SK-N-SH (cell line): ENCODE measurements at regions not wholly inside any gene's neighbourhood (a gene's known extent, or its start where the extent isn't known, plus 50 kb on each side); places are given as distances from the start of the nearest gene placed in this dataset.

ENCODE experiments used
- CTCF ChIA-PET: fragments of 300-600, 350-600 bp; formaldehyde crosslinking; extraction: SDS; loops from one replicate; lab custom pipeline; 2021; lab: Yijun Ruan, JAX
- POLR2A ChIA-PET: fragments of 350-600 bp; sonication (Branson Sonifier 250); formaldehyde crosslinking; extraction: SDS; loops from one replicate; lab custom pipeline; 2020; ENCODE audit warnings: antibody characterized with exemption, inconsistent platforms; lab: Yijun Ruan, JAX
- DNase-seq: peaks from one replicate; pipeline ENCODE4 v3.0.0; 2012
- H2AFZ ChIP-seq: fragments of 200-600 bp; sonication (generic); 2 replicates; pipeline ENCODE4 v1.8.1; 2016; ENCODE audit warnings: antibody characterized with exemption, mild to moderate bottlenecking, low read depth
- H3F3A ChIP-seq: fragments of 200-600 bp; sonication (generic); replicated peaks from 2 replicates; pipeline ENCODE3; 2016; ENCODE audit warnings: antibody characterized with exemption, mild to moderate bottlenecking; ENCODE audit not compliant: insufficient read depth
- H3K27ac ChIP-seq, 2 experiments: fragments of 200-500 bp in 1 of 2; fragments of 200-600 bp in 1 of 2; sonication (Bioruptor generic) in 1 of 2; sonication (generic), shearing (Covaris generic) in 1 of 2; 2 replicates each; pipeline versions ENCODE4 v1.5.1 to v1.6.1; 2014 to 2016; ENCODE audit warnings: low read depth in 2 of 2, inconsistent platforms in 1 of 2, low read length in 1 of 2, mild to moderate bottlenecking in 1 of 2, mixed read lengths in 1 of 2
- H3K27me3 ChIP-seq: fragments of 200-600 bp; sonication (generic), shearing (Covaris generic); 2 replicates; pipeline ENCODE4 v1.6.1; 2016; ENCODE audit warnings: mixed run types; ENCODE audit not compliant: insufficient read depth
- H3K36me3 ChIP-seq, 2 experiments: fragments of 200-500 bp in 1 of 2; fragments of 200-600 bp in 1 of 2; sonication (Bioruptor generic) in 1 of 2; sonication (generic) in 1 of 2; replicated peaks in 1 of 2; 2 replicates each; pipeline versions ENCODE3 to v1.5.1; 2014 to 2016; ENCODE audit warnings: low read length in 1 of 2, mild to moderate bottlenecking in 1 of 2; ENCODE audit not compliant: insufficient read depth in 2 of 2, control insufficient read depth in 1 of 2
- H3K4me1 ChIP-seq, 2 experiments: fragments of 200-500 bp in 1 of 2; fragments of 200-600 bp in 1 of 2; sonication (Bioruptor generic) in 1 of 2; sonication (generic), shearing (Covaris generic) in 1 of 2; 2 replicates each; pipeline versions ENCODE4 v1.5.1 to v1.6.1; 2014 to 2016; ENCODE audit warnings: low read depth in 1 of 2, low read length in 1 of 2, mixed run types in 1 of 2; ENCODE audit not compliant: insufficient read depth in 2 of 2, control insufficient read depth in 1 of 2
- H3K4me2 ChIP-seq: fragments of 200-600 bp; sonication (generic), shearing (Covaris generic); 2 replicates; pipeline ENCODE4 v1.6.1; 2017; ENCODE audit warnings: mixed run types
- H3K4me3 ChIP-seq, 2 experiments: fragments of 200-500 bp in 1 of 2; fragments of 200-600 bp in 1 of 2; sonication (Bioruptor generic) in 1 of 2; sonication (generic), shearing (Covaris generic) in 1 of 2; 2 replicates each; pipeline versions ENCODE4 v1.5.1 to v1.8.1; 2014 to 2016; ENCODE audit warnings: low read depth in 2 of 2, inconsistent platforms in 1 of 2, low read length in 1 of 2, mild to moderate bottlenecking in 1 of 2, mixed read lengths in 1 of 2, moderate library complexity in 1 of 2
- H3K79me2 ChIP-seq: fragments of 200-600 bp; sonication (generic); 2 replicates; pipeline ENCODE4 v1.8.1; 2017; ENCODE audit warnings: mild to moderate bottlenecking; ENCODE audit not compliant: insufficient read depth
- H3K9ac ChIP-seq: fragments of 200-600 bp; sonication (generic); 2 replicates; pipeline ENCODE4 v1.6.1; 2017; ENCODE audit warnings: mixed run types
- H3K9me2 ChIP-seq: fragments of 200-600 bp; sonication (generic); 2 replicates; pipeline ENCODE4 v1.6.1; 2017; ENCODE audit warnings: mixed run types
- H3K9me3 ChIP-seq: fragments of 200-600 bp; sonication (generic); 2 replicates; pipeline ENCODE4 v1.6.1; 2017; ENCODE audit warnings: mixed run types, mild to moderate bottlenecking, moderate library complexity
- H4K20me1 ChIP-seq: fragments of 200-600 bp; sonication (generic); 2 replicates; pipeline ENCODE4 v1.6.1; 2017; ENCODE audit warnings: mild to moderate bottlenecking, mixed run types; ENCODE audit not compliant: insufficient read depth
- CTCF ChIP-seq: fragments of 200-600 bp; sonication (generic); IDR thresholded peaks from 2 replicates; pipeline ENCODE4 v1.6.1; 2017; ENCODE audit warnings: antibody characterized with exemption, mild to moderate bottlenecking, moderate library complexity
- EP300 ChIP-seq, 2 experiments: IDR thresholded peaks; 2 replicates each; pipeline versions ENCODE4 v1.4.0 to v1.6.1; 2012; ENCODE audit warnings: borderline replicate concordance in 1 of 2, low read depth in 1 of 2, low read length in 1 of 2
- EZH2phosphoT487 ChIP-seq: fragments of 200-600 bp; sonication (generic); IDR thresholded peaks from 2 replicates; pipeline ENCODE4 v1.6.1; 2017; ENCODE audit warnings: low read depth, mixed run types, mild to moderate bottlenecking, antibody characterized with exemption, moderate library complexity, borderline replicate concordance
- FOSL2 ChIP-seq: IDR thresholded peaks from 2 replicates; pipeline ENCODE4 v1.4.0; 2012; ENCODE audit warnings: low read depth, mild to moderate bottlenecking, moderate library complexity, borderline replicate concordance
- FOXJ3 ChIP-seq: sonication (generic); formaldehyde crosslinking; IDR thresholded peaks from 2 replicates; pipeline ENCODE4 v1.5.1; 2020; ENCODE audit warnings: mild to moderate bottlenecking, missing genetic modification reagents
- JUND ChIP-seq: IDR thresholded peaks from 2 replicates; pipeline ENCODE4 v1.4.0; 2012
- MEF2A ChIP-seq: IDR thresholded peaks from 2 replicates; pipeline ENCODE4 v1.4.0; 2012; ENCODE audit warnings: low read depth, borderline replicate concordance
- RAD21 ChIP-seq: IDR thresholded peaks from 2 replicates; pipeline ENCODE4 v1.6.1; 2012; ENCODE audit warnings: mild to moderate bottlenecking, low read length
- RCOR1 ChIP-seq: fragments of 150-350 bp; IDR thresholded peaks from 2 replicates; pipeline ENCODE4 v1.6.1; 2017; ENCODE audit warnings: antibody characterized with exemption, low read length
- RFX5 ChIP-seq: IDR thresholded peaks from 2 replicates; pipeline ENCODE4 v1.6.1; 2012; ENCODE audit warnings: mild to moderate bottlenecking, improper control_type of control experiment, low read length
- SIN3A ChIP-seq: IDR thresholded peaks from 2 replicates; pipeline ENCODE4 v1.6.1; 2012; ENCODE audit warnings: low read depth, mild to moderate bottlenecking, low read length, moderate library complexity, borderline replicate concordance
- TAF1 ChIP-seq: IDR thresholded peaks from 2 replicates; pipeline ENCODE4 v1.6.1; 2012; ENCODE audit warnings: low read depth, mild to moderate bottlenecking, low read length, moderate library complexity, borderline replicate concordance
- USF2 ChIP-seq: fragments of 150-350 bp; IDR thresholded peaks from 2 replicates; pipeline ENCODE4 v1.6.1; 2017; ENCODE audit warnings: antibody characterized with exemption, low read length, low read depth, borderline replicate concordance
- WGBS: methylation state at CpG from one replicate; pipeline ENCODE4 v1.1.6; 2017; ENCODE audit warnings: low lambda C conversion rate; 5-methylcytosine and 5-hydroxymethylcytosine counted together
- TF ChIP-seq, protein P1 (sequence below): IDR thresholded peaks from 2 replicates; pipeline ENCODE4 v1.4.0; 2012; ENCODE audit warnings: low read depth
- TF ChIP-seq, protein P2 (sequence below): fragments of 150-350 bp; IDR thresholded peaks from 2 replicates; pipeline ENCODE4 v1.6.1; 2016; ENCODE audit warnings: mild to moderate bottlenecking, low read depth, low read length
- TF ChIP-seq, protein P3 (sequence below): IDR thresholded peaks from 2 replicates; pipeline ENCODE4; 2012

GRCh38 chr16:64391063-64391600 is 730.7 kb downstream of the CDH11 start (continued):
- TF ChIP-seq CTCF, result no peak
- no peak for TF ChIP-seq RFX5
- TF ChIP-seq, protein P1, sequence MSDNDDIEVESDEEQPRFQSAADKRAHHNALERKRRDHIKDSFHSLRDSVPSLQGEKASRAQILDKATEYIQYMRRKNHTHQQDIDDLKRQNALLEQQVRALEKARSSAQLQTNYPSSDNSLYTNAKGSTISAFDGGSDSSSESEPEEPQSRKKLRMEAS, result no peak
- TF ChIP-seq, protein P2, sequence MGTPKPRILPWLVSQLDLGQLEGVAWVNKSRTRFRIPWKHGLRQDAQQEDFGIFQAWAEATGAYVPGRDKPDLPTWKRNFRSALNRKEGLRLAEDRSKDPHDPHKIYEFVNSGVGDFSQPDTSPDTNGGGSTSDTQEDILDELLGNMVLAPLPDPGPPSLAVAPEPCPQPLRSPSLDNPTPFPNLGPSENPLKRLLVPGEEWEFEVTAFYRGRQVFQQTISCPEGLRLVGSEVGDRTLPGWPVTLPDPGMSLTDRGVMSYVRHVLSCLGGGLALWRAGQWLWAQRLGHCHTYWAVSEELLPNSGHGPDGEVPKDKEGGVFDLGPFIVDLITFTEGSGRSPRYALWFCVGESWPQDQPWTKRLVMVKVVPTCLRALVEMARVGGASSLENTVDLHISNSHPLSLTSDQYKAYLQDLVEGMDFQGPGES, result no peak
- TF ChIP-seq JUND, result peak; percentile 62
- no peak for TF ChIP-seq RAD21
- TF ChIP-seq TAF1, result no peak
- peak; percentile 71 for TF ChIP-seq FOSL2
- no peak for TF ChIP-seq SIN3A
- no peak for TF ChIP-seq EP300 (IDR thresholded peaks at IDR 0.05; ENCODE audit: borderline replicate concordance in 1 of 2, low read depth in 1 of 2, low read length in 1 of 2)
- no peak for TF ChIP-seq RCOR1
- no peak for TF ChIP-seq USF2
- TF ChIP-seq EZH2phosphoT487, result no peak

GRCh38 chr16:64390102-64390501 is 731.8 kb downstream of the CDH11 start:
- no peaks in the 10 kb centered on the region for H3K9me2 ChIP-seq
- no peak overlapping the region for H3K9ac ChIP-seq
- H3K79me2 ChIP-seq, result no peaks in the 10 kb centered on the region
- ChIA-PET CTCF (no interaction called here), POLR2A (no interaction called here)
- no peaks in the 10 kb centered on the region for H4K20me1 ChIP-seq
- H3K4me3 ChIP-seq, result no peak overlapping the region
- peak overlapping the region; percentile 66; the same call in 1 of the 2 replicates for H2AFZ ChIP-seq
- H3K9me3 ChIP-seq, result no peaks in the 10 kb centered on the region
- peaks cover 0 to 11% of the 10 kb centered on the region in 2 experiments; a peak in 1 of 4 replicates for H3K4me1 ChIP-seq
- H3K27me3 ChIP-seq, result no peaks in the 10 kb centered on the region
- H3K4me2 ChIP-seq, result no peak overlapping the region
- peak overlapping the region in 1 of 2 experiments; percentile 92; a peak in 2 of 4 replicates for H3K27ac ChIP-seq
- H3K36me3 ChIP-seq, result no peaks in the 10 kb centered on the region
- 82% methylated on average over 4 of the region's 4 CpGs for WGBS
- TF ChIP-seq MEF2A, result no peak
- no peak for TF ChIP-seq FOXJ3 (CRISPR knock-in tag)
- no peak for TF ChIP-seq EP300 (IDR thresholded peaks at IDR 0.05; ENCODE audit: borderline replicate concordance in 1 of 2, low read depth in 1 of 2, low read length in 1 of 2)
- TF ChIP-seq EZH2phosphoT487, result no peak
- TF ChIP-seq, protein P1, result no peak
- TF ChIP-seq, protein P3, sequence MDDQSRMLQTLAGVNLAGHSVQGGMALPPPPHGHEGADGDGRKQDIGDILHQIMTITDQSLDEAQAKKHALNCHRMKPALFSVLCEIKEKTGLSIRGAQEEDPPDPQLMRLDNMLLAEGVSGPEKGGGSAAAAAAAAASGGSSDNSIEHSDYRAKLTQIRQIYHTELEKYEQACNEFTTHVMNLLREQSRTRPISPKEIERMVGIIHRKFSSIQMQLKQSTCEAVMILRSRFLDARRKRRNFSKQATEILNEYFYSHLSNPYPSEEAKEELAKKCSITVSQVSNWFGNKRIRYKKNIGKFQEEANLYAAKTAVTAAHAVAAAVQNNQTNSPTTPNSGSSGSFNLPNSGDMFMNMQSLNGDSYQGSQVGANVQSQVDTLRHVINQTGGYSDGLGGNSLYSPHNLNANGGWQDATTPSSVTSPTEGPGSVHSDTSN, result no peak
- TF ChIP-seq RAD21, result no peak
- DNase-seq, result no peak
- peaks cover 32% of the 10 kb centered on the region for H3F3A ChIP-seq
